ENCODE measurements at regions not wholly inside any gene's neighbourhood (a gene's known extent, or its start where the extent isn't known, plus 50 kb on each side); places are given as distances from the start of the nearest gene placed in this dataset.

GRCh38 chr4:154009788-154010187, 220.9 kb upstream of the SFRP2 start (continued):
- TF ChIP-seq CHD7 (IDR thresholded peaks at IDR 0.05; ENCODE audit: insufficient replicate concordance, low read length) (no peak), RAD21 (IDR thresholded peaks at IDR 0.05 in 1 of 2, conservative IDR thresholded peaks at IDR 0.05 in 1 of 2; ENCODE audit: low read depth in 2 of 2, low read length in 2 of 2) (no peak), NRF1 (IDR thresholded peaks at IDR 0.05; ENCODE audit: low read depth, low read length) (no peak), CTCF (IDR thresholded peaks at IDR 0.05; ENCODE audit: control extremely low read depth in 1 of 3, insufficient read depth in 1 of 3, low read depth in 1 of 3, low read length in 3 of 3) (no peak), TAF7 (optimal IDR thresholded peaks at IDR 0.05; ENCODE audit: borderline replicate concordance, low read depth, low read length) (no peak), SIX5 (IDR thresholded peaks at IDR 0.05; ENCODE audit: low read depth, low read length) (no peak), EZH2 (IDR thresholded peaks at IDR 0.05; ENCODE audit: low read depth, low read length, severe bottlenecking) (no peak), SP2 (IDR thresholded peaks at IDR 0.05; ENCODE audit: low read length) (no peak), KDM1A (IDR thresholded peaks at IDR 0.05; ENCODE audit: borderline replicate concordance, low read length) (no peak), CREB1 (IDR thresholded peaks at IDR 0.05) (no peak)

Data from H1 (cell line).